ENCODE measurements at regions not wholly inside any gene's neighbourhood (a gene's known extent, or its start where the extent isn't known, plus 50 kb on each side); places are given as distances from the start of the nearest gene placed in this dataset.

DNA sequence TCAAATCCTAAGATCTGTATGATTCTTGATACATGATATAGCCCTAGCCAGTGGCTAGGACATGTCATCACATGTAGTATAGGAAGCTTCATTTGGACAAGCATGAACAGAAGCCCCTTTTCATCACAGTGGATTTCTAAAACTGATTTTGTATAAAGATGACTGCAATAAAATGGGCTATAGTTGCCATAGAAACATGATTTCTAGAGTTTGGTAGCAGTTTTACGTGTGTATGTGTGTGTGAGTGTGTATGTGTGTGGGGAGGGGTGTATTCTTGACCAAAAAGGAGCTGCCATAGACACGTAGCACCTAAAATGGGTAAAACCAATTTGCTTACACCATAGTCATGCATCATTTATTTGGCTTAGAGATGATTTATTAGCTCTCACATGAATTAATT is 200.5 kb upstream of the CNR1 start:
- TF ChIP-seq, protein P1, sequence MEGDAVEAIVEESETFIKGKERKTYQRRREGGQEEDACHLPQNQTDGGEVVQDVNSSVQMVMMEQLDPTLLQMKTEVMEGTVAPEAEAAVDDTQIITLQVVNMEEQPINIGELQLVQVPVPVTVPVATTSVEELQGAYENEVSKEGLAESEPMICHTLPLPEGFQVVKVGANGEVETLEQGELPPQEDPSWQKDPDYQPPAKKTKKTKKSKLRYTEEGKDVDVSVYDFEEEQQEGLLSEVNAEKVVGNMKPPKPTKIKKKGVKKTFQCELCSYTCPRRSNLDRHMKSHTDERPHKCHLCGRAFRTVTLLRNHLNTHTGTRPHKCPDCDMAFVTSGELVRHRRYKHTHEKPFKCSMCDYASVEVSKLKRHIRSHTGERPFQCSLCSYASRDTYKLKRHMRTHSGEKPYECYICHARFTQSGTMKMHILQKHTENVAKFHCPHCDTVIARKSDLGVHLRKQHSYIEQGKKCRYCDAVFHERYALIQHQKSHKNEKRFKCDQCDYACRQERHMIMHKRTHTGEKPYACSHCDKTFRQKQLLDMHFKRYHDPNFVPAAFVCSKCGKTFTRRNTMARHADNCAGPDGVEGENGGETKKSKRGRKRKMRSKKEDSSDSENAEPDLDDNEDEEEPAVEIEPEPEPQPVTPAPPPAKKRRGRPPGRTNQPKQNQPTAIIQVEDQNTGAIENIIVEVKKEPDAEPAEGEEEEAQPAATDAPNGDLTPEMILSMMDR (conservative IDR thresholded peaks at IDR 0.05): no peak
- no peak for TF ChIP-seq EZH2 (IDR thresholded peaks at IDR 0.05; ENCODE audit: low read depth)
